Trophoblast cell (in vitro differentiated cells and primary cell): ENCODE measurements at regions not wholly inside any gene's neighbourhood (a gene's known extent, or its start where the extent isn't known, plus 50 kb on each side); places are given as distances from the start of the nearest gene placed in this dataset.

Source experiments
- DNase-seq, 2 donors: peaks; one replicate each; pipeline ENCODE4 v3.0.0-alpha.2; 2016
- H2AFZ ChIP-seq: 2 replicates; pipeline ENCODE4 v1.6.1; 2013; ENCODE audit warnings: low read length, moderate library complexity, mild to moderate bottlenecking; ENCODE audit not compliant: insufficient read depth, poor library complexity
- H2AK5ac ChIP-seq: 2 replicates; pipeline ENCODE4 v1.6.1; 2013; ENCODE audit warnings: mild to moderate bottlenecking, low read length
- H2BK120ac ChIP-seq: 2 replicates; pipeline ENCODE4 v1.6.1; 2013; ENCODE audit warnings: low read length, mild to moderate bottlenecking, moderate library complexity; ENCODE audit not compliant: insufficient read depth, poor library complexity
- H2BK12ac ChIP-seq: 2 replicates; pipeline ENCODE4 v1.6.1; 2013; ENCODE audit warnings: mild to moderate bottlenecking, low read length, moderate library complexity
- H2BK5ac ChIP-seq: 2 replicates; pipeline ENCODE4 v1.6.1; 2013; ENCODE audit warnings: low read length, low read depth, moderate library complexity, mild to moderate bottlenecking; ENCODE audit not compliant: poor library complexity
- H3K14ac ChIP-seq: 2 replicates; pipeline ENCODE4 v1.6.1; 2013; ENCODE audit warnings: mild to moderate bottlenecking, low read length
- H3K18ac ChIP-seq: 2 replicates; pipeline ENCODE4 v1.6.1; 2013; ENCODE audit warnings: mild to moderate bottlenecking, low read length
- H3K23ac ChIP-seq: 2 replicates; pipeline ENCODE4 v1.6.1; 2013; ENCODE audit warnings: low read length
- H3K27ac ChIP-seq: 2 replicates; pipeline ENCODE4 v1.5.1; 2013; ENCODE audit warnings: low read depth, mild to moderate bottlenecking, inconsistent platforms, low read length, moderate library complexity
- H3K27me3 ChIP-seq: 2 replicates; pipeline ENCODE4 v1.6.1; 2013; ENCODE audit warnings: inconsistent platforms, mild to moderate bottlenecking, low read length, moderate library complexity; ENCODE audit not compliant: insufficient read depth
- H3K36me3 ChIP-seq, 2 experiments: 1 replicate in 1 of 2; 2 replicates in 1 of 2; pipeline ENCODE4 v1.6.1; 2013; ENCODE audit warnings: low read length in 2 of 2, mild to moderate bottlenecking in 2 of 2, moderate library complexity in 1 of 2; ENCODE audit not compliant: insufficient read depth in 2 of 2, control insufficient read depth in 1 of 2
- H3K4ac ChIP-seq: 2 replicates; pipeline ENCODE4 v1.6.1; 2013; ENCODE audit warnings: low read depth, mild to moderate bottlenecking, low read length, moderate library complexity
- H3K4me1 ChIP-seq, 2 experiments: 1 replicate in 1 of 2; 2 replicates in 1 of 2; pipeline ENCODE4 v1.6.1; 2013; ENCODE audit warnings: low read length in 2 of 2, mild to moderate bottlenecking in 2 of 2, moderate library complexity in 1 of 2; ENCODE audit not compliant: insufficient read depth in 2 of 2, control insufficient read depth in 1 of 2
- H3K4me2 ChIP-seq: 2 replicates; pipeline ENCODE4 v1.6.1; 2013; ENCODE audit warnings: inconsistent platforms, mild to moderate bottlenecking, low read length, moderate library complexity
- H3K4me3 ChIP-seq: 2 replicates; pipeline ENCODE4 v1.5.1; 2013; ENCODE audit warnings: mild to moderate bottlenecking, low read depth, low read length, inconsistent platforms
- H3K79me1 ChIP-seq: one replicate; pipeline ENCODE4 v1.6.1; 2013; ENCODE audit warnings: low read length
- H3K79me2 ChIP-seq: 2 replicates; pipeline ENCODE4 v1.6.1; 2013; ENCODE audit warnings: low read length, mild to moderate bottlenecking; ENCODE audit not compliant: control insufficient read depth, insufficient read depth, poor library complexity
- H3K9ac ChIP-seq: 2 replicates; pipeline ENCODE4 v1.6.1; 2013; ENCODE audit warnings: mild to moderate bottlenecking, low read length
- H3K9me3 ChIP-seq: 2 replicates; pipeline ENCODE4 v1.6.1; 2013; ENCODE audit warnings: low read depth, mild to moderate bottlenecking, control low read depth, inconsistent platforms, low read length; ENCODE audit not compliant: insufficient read depth
- H4K12ac ChIP-seq: 2 replicates; pipeline ENCODE4 v1.6.1; 2013; ENCODE audit warnings: low read depth, mild to moderate bottlenecking, low read length, moderate library complexity
- H4K8ac ChIP-seq: 2 replicates; pipeline ENCODE4 v1.6.1; 2013; ENCODE audit warnings: low read depth, mild to moderate bottlenecking, low read length, moderate library complexity
- H4K91ac ChIP-seq: one replicate; pipeline ENCODE4 v1.6.1; 2013; ENCODE audit warnings: low read depth, mild to moderate bottlenecking, low read length, moderate library complexity
- WGBS: extraction: QIAGEN DNeasy Blood & Tissue Kit; methylation state at CpG from one replicate; pipeline ENCODE4 v1.1.7; 2013; ENCODE audit warnings: missing lambda C conversion rate; ENCODE audit not compliant: insufficient read length, insufficient coverage; ENCODE audit errors: extremely low coverage; 5-methylcytosine and 5-hydroxymethylcytosine counted together

- Histone ChIP-seq H4K12ac (no peak overlapping the region), H3K23ac (no peak overlapping the region), H4K8ac (no peak overlapping the region), H3K4me1 (peaks cover 0 to 2% of the 10 kb centered on the region in 2 experiments), H3K14ac (no peak overlapping the region), H3K9ac (no peak overlapping the region), H2BK5ac (no peak overlapping the region), H4K91ac (no peak overlapping the region), H3K4me3 (no peak overlapping the region), H3K79me2 (no peaks in the 10 kb centered on the region), H2AK5ac (no peak overlapping the region), H2BK12ac (no peak overlapping the region), H3K9me3 (no peaks in the 10 kb centered on the region), H3K4ac (no peak overlapping the region), H3K4me2 (no peak overlapping the region), H3K18ac (no peak overlapping the region), H2BK120ac (no peak overlapping the region), H3K36me3 (no peaks in the 10 kb centered on the region), H3K27me3 (no peaks in the 10 kb centered on the region), H3K27ac (no peak overlapping the region), H3K79me1 (no peaks in the 10 kb centered on the region), H2AFZ (no peak overlapping the region)
- no CpG with 5 or more reads among the region's 1 CpG for WGBS
- no peak for DNase-seq
Measured at GRCh38 chr11:87460279-87460678, 422.5 kb downstream of the TMEM135 start.

- no peak overlapping the region for H4K12ac ChIP-seq
- H3K27me3 ChIP-seq, result no peaks in the 10 kb centered on the region
- no peak overlapping the region for H3K23ac ChIP-seq
- no peak overlapping the region for H2BK120ac ChIP-seq
- no peak overlapping the region for H3K4me3 ChIP-seq
- no peak overlapping the region for H3K4me2 ChIP-seq
- no peaks in the 10 kb centered on the region for H3K79me1 ChIP-seq
- H3K79me2 ChIP-seq, result no peaks in the 10 kb centered on the region
- H4K8ac ChIP-seq, result no peak overlapping the region
- H3K18ac ChIP-seq, result no peak overlapping the region
- DNase-seq, result no peak
- H2BK12ac ChIP-seq, result no peak overlapping the region
- no peak overlapping the region for H3K27ac ChIP-seq
- H3K14ac ChIP-seq, result no peak overlapping the region
- no peak overlapping the region for H2BK5ac ChIP-seq
- no peak overlapping the region for H4K91ac ChIP-seq
- H3K9me3 ChIP-seq, result no peaks in the 10 kb centered on the region
- no peak overlapping the region for H3K9ac ChIP-seq
- no peaks in the 10 kb centered on the region for H3K4me1 ChIP-seq
- H2AK5ac ChIP-seq, result no peak overlapping the region
- H3K36me3 ChIP-seq, result no peaks in the 10 kb centered on the region
- WGBS, result no CpG with 5 or more reads among the region's 3 CpGs
- H3K4ac ChIP-seq, result no peak overlapping the region
- no peak overlapping the region for H2AFZ ChIP-seq
Measured at GRCh38 chr11:87459351-87459750, 421.6 kb downstream of the TMEM135 start.

GRCh38 chr11:87456499-87456898 lies 418.8 kb downstream of the TMEM135 start:
- H3K23ac ChIP-seq, result no peak overlapping the region
- H3K4me2 ChIP-seq, result no peak overlapping the region
- no peak overlapping the region for H2BK12ac ChIP-seq
- H3K79me1 ChIP-seq, result no peaks in the 10 kb centered on the region
- no peak overlapping the region for H2BK5ac ChIP-seq
- no peak overlapping the region for H3K18ac ChIP-seq
- H3K4me3 ChIP-seq, result no peak overlapping the region
- no peaks in the 10 kb centered on the region for H3K9me3 ChIP-seq
- no peaks in the 10 kb centered on the region for H3K27me3 ChIP-seq
- no peak overlapping the region for H2AFZ ChIP-seq
- H3K36me3 ChIP-seq, result no peaks in the 10 kb centered on the region
- H2BK120ac ChIP-seq, result no peak overlapping the region
- H4K91ac ChIP-seq, result no peak overlapping the region
- no peak overlapping the region for H2AK5ac ChIP-seq
- no peak overlapping the region for H3K4ac ChIP-seq
- no peak overlapping the region for H3K27ac ChIP-seq
- DNase-seq, result no peak
- H3K9ac ChIP-seq, result no peak overlapping the region
- no peak overlapping the region for H3K14ac ChIP-seq
- no peak overlapping the region for H4K12ac ChIP-seq
- no peak overlapping the region for H4K8ac ChIP-seq
- WGBS, result no CpG with 5 or more reads among the region's 1 CpG
- no peaks in the 10 kb centered on the region for H3K4me1 ChIP-seq
- H3K79me2 ChIP-seq, result no peaks in the 10 kb centered on the region

- H3K4me3 ChIP-seq, result no peak overlapping the region
- H2AFZ ChIP-seq, result no peak overlapping the region
Measured at GRCh38 chr11:87455180-87455579, 417.4 kb downstream of the TMEM135 start.

More at GRCh38 chr11:87455180-87455579, 417.4 kb downstream of the TMEM135 start:
- WGBS, result no CpG with 5 or more reads among the region's 3 CpGs
- Histone ChIP-seq H3K27ac (no peak overlapping the region), H4K8ac (no peak overlapping the region), H2BK12ac (no peak overlapping the region), H3K79me2 (no peaks in the 10 kb centered on the region), H4K12ac (no peak overlapping the region), H3K27me3 (no peaks in the 10 kb centered on the region), H3K23ac (no peak overlapping the region), H4K91ac (no peak overlapping the region), H2BK120ac (no peak overlapping the region), H3K36me3 (no peaks in the 10 kb centered on the region), H3K4me1 (no peaks in the 10 kb centered on the region), H3K4ac (no peak overlapping the region), H3K18ac (no peak overlapping the region), H2BK5ac (no peak overlapping the region), H3K4me2 (no peak overlapping the region), H2AK5ac (no peak overlapping the region), H3K9ac (no peak overlapping the region), H3K79me1 (no peaks in the 10 kb centered on the region), H3K14ac (no peak overlapping the region), H3K9me3 (no peaks in the 10 kb centered on the region)
- DNase-seq, result no peak
